Right lobe of liver (tissue), 6 donors: ENCODE measurements at regions not wholly inside any gene's neighbourhood (a gene's known extent, or its start where the extent isn't known, plus 50 kb on each side); places are given as distances from the start of the nearest gene placed in this dataset.

Experiments
- ATAC-seq, 4 donors: fragments of 200-7000 bp; cut with Tn5 transposase; one replicate each; pipeline ENCODE4 v1.9.1; 2020; ENCODE audit warnings: mild to moderate bottlenecking in 4 of 4, moderate library complexity in 4 of 4
- DNase-seq, 3 donors: peaks; one replicate each; pipeline ENCODE4 v3.0.0-alpha.2; 2020
- H3K27ac ChIP-seq, 3 donors: fragments of 200-600 bp; one replicate each; pipeline ENCODE4 v1.8.0; 2022
- H3K27me3 ChIP-seq, 2 donors: fragments of 200-600 bp; one replicate each; pipeline ENCODE4 v1.8.0; 2022
- H3K36me3 ChIP-seq, 4 donors: fragments of 200-600 bp; sonication (generic) in 1 of 4; one replicate each; pipeline versions ENCODE4 v1.5.1 to v1.8.0; 2017 to 2022; ENCODE audit warnings: control low read depth in 1 of 4
- H3K4me1 ChIP-seq, 4 donors: fragments of 200-600 bp; sonication (generic) in 1 of 4; one replicate each; pipeline versions ENCODE4 v1.5.1 to v1.8.0; 2017 to 2022; ENCODE audit warnings: control low read depth in 1 of 4
- H3K4me3 ChIP-seq, 3 donors: fragments of 200-600 bp; one replicate each; pipeline ENCODE4 v1.8.0; 2022
- H3K9me3 ChIP-seq, 4 donors: fragments of 200-600 bp; sonication (generic) in 1 of 4; one replicate each; pipeline versions ENCODE4 v1.5.1 to v1.8.0; 2017 to 2022; ENCODE audit warnings: control low read depth in 1 of 4
- POLR2A ChIP-seq: fragments of 450-650 bp; IDR thresholded peaks from one replicate; pipeline ENCODE4 v1.6.1; 2017; ENCODE audit warnings: antibody characterized with exemption, mild to moderate bottlenecking
- WGBS: methylation state at CpG from one replicate; pipeline ENCODE4 v1.1.6; 2018; ENCODE audit warnings: low coverage, low lambda C conversion rate; ENCODE audit not compliant: insufficient coverage; ENCODE audit errors: missing lambda C conversion rate; 5-methylcytosine and 5-hydroxymethylcytosine counted together
- intact Hi-C, 2 donors: fragments of 100-400 bp; cut with DNase I; formaldehyde crosslinking; loops; one replicate each; pipeline versions ENCODE4 v1.11.2 to v1.14.1; 2022
- TF ChIP-seq, protein P1 (sequence below), 4 donors: fragments of 200-600 bp in 3 of 4; fragments of 450-650 bp in 1 of 4; IDR thresholded peaks; one replicate each; pipeline versions ENCODE4 v1.5.1 to v1.8.0; 2016 to 2022; ENCODE audit warnings: antibody characterized with exemption in 4 of 4, mild to moderate bottlenecking in 2 of 4
- donor health status: DM: no; HTN: yes; CAD: no.
- donor health status: DM: no; HTN: no; CAD: no.
- donor health status: DM: no; HTN: no; CAD: no.
- donor health status: DM: no; HTN: yes; CAD: no.
- donor health status: DM: no; HTN: yes; CAD: no.

DNA sequence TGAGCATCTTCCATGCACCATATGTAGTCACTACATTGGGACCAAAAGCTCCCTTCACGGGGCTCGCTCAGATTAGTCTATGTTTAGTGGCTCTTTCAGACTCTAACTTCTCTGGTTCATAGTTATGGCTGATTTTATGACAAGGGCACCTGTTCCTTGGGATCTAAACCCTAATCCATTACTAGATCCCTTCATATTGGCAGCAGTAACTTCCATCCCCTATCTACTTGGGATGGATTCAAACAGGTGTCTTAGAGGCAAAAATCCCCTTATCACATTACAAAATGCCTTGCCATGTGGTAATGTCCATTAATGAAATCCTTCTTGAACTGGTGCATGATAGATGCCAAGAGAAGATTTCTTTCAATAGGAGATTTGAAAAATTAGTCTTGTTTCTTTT lies 96.7 kb upstream of the TP63 start:
- ATAC-seq = no peak
- no peaks in the 10 kb centered on the region for H3K9me3 ChIP-seq
- intact Hi-C loops = no loop called here
- H3K4me3 ChIP-seq = no peak overlapping the region
- H3K36me3 ChIP-seq = no peaks in the 10 kb centered on the region
- H3K27me3 ChIP-seq = no peaks in the 10 kb centered on the region
- H3K27ac ChIP-seq = no peak overlapping the region
- 80% methylated on average over 1 of the region's 2 CpGs for WGBS
- TF ChIP-seq, protein P1, sequence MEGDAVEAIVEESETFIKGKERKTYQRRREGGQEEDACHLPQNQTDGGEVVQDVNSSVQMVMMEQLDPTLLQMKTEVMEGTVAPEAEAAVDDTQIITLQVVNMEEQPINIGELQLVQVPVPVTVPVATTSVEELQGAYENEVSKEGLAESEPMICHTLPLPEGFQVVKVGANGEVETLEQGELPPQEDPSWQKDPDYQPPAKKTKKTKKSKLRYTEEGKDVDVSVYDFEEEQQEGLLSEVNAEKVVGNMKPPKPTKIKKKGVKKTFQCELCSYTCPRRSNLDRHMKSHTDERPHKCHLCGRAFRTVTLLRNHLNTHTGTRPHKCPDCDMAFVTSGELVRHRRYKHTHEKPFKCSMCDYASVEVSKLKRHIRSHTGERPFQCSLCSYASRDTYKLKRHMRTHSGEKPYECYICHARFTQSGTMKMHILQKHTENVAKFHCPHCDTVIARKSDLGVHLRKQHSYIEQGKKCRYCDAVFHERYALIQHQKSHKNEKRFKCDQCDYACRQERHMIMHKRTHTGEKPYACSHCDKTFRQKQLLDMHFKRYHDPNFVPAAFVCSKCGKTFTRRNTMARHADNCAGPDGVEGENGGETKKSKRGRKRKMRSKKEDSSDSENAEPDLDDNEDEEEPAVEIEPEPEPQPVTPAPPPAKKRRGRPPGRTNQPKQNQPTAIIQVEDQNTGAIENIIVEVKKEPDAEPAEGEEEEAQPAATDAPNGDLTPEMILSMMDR (IDR thresholded peaks at IDR 0.05) = no peak
- no peak for TF ChIP-seq POLR2A
- no peaks in the 10 kb centered on the region for H3K4me1 ChIP-seq
- no peak for DNase-seq

DNA sequence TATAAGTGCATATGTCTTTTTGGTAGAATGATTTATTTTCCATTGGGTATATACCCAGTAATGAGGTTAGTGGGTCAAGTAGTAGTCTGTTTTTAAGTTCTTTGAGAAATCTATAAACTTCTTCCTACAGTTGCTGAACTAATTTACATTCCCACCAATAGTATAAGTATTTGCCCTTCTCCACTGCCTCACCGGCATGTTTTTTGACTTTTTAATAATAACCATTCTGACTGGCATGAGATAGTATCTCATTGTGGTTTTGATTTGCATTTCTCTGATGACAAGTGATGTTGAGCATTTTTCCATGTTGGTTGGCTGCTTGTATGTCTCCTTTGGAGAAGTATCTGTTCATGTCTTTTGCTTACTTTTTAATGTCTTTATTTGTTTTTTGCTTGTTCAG lies 94.1 kb upstream of the TP63 start:
- ATAC-seq (no peak), DNase-seq (no peak)
- Histone ChIP-seq H3K27me3 (no peaks in the 10 kb centered on the region), H3K9me3 (no peaks in the 10 kb centered on the region), H3K36me3 (no peaks in the 10 kb centered on the region), H3K4me1 (no peaks in the 10 kb centered on the region), H3K27ac (no peak overlapping the region), H3K4me3 (no peak overlapping the region)
- no peak for TF ChIP-seq POLR2A
- TF ChIP-seq, protein P1 (IDR thresholded peaks at IDR 0.05) = no peak
- WGBS = 75% methylated on average over 1 of the region's 1 CpG
- intact Hi-C loops = no loop called here

DNA sequence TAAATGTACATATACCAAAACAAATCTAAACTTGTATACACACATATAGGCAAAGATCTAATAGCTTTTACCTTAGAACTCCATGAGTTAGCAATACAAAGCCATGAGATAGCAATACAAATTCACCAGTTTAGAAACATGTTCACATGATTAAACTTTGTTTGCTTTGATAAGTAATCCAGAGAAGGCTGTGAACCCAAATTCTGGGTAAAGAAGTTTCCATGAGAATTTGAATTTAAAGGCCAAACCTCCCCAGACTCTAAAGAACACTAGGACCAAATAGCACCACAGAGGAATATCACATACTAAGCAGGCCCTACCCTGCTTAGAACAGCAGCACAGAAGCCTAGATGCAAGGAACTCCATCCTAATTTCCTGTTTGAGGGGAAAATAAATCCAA lies 83.7 kb upstream of the TP63 start:
- intact Hi-C loops = no loop called here
- Histone ChIP-seq H3K36me3 (no peaks in the 10 kb centered on the region), H3K27ac (peak overlapping the region; percentile 29 to 90 (median 67)), H3K9me3 (peaks cover 0 to 4% (median 0%) of the 10 kb centered on the region in 4 donors), H3K27me3 (no peaks in the 10 kb centered on the region), H3K4me1 (peaks cover 0 to 12% (median 0%) of the 10 kb centered on the region in 4 donors), H3K4me3 (no peak overlapping the region)
- TF ChIP-seq, protein P1 (IDR thresholded peaks at IDR 0.05) = no peak
- no peak for TF ChIP-seq POLR2A
- DNase-seq (no peak), ATAC-seq (peak; percentile 69 to 84 (median 82))

DNA sequence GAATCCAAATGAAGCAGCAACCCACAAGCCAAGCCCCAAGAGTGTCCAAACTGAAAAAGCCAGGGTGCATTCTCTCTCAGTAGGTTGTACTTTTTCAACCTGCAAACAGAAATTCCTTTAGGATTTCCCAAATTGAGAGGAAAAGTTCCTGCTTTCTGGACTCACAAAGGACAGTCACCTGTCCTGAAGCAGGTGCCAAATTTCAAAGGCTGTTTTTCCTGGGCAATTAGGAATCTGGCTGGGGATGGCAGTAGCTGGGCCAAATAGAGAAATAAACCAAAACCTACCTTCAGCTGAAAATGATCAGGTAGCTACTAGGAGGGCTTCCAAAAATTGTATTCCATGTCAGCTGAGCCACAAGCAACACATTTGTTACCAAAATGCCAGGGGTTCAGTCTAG lies 83.1 kb upstream of the TP63 start:
- ATAC-seq = peak; percentile 77 to 83 (median 82)
- H3K4me3 ChIP-seq = no peak overlapping the region
- no peaks in the 10 kb centered on the region for H3K36me3 ChIP-seq
- intact Hi-C loops = no loop called here
- TF ChIP-seq, protein P1 (IDR thresholded peaks at IDR 0.05) = no peak
- TF ChIP-seq POLR2A = no peak
- peak overlapping the region; percentile 29 to 90 (median 67) for H3K27ac ChIP-seq
- no peaks in the 10 kb centered on the region for H3K27me3 ChIP-seq
- DNase-seq = peak in 1 of 3 donors; percentile 71
- peaks cover 0 to 4% (median 0%) of the 10 kb centered on the region in 4 donors for H3K9me3 ChIP-seq
- H3K4me1 ChIP-seq = peaks cover 0 to 12% (median 0%) of the 10 kb centered on the region in 4 donors

DNA sequence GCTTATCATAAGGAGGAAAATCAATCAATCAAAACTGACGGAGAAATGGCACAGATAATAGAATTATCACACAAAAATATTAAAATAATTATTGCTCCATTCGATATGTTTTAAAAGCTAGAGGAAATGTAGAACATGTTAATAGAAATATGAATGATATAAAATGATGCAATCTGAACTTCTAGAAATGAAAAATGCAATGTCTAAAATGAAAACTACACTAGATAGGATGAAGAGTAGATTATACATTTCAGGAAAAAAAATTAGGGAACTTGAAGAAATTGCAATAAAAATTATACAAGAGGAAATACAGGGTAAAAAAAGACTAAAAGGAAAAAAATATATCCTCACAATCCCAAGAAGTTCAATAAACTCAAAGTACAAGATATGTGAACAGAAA lies 80.2 kb upstream of the TP63 start:
- TF ChIP-seq POLR2A = no peak
- TF ChIP-seq, protein P1 (IDR thresholded peaks at IDR 0.05) = no peak
- H3K4me1 ChIP-seq = peaks cover 0 to 12% (median 0%) of the 10 kb centered on the region in 4 donors
- no peak overlapping the region for H3K27ac ChIP-seq
- WGBS = 32% methylated on average over 2 of the region's 2 CpGs
- no peak overlapping the region for H3K4me3 ChIP-seq
- intact Hi-C loops = no loop called here
- ATAC-seq = no peak
- no peaks in the 10 kb centered on the region for H3K27me3 ChIP-seq
- DNase-seq = no peak
- no peaks in the 10 kb centered on the region for H3K36me3 ChIP-seq
- peaks cover 0 to 4% (median 0%) of the 10 kb centered on the region in 4 donors for H3K9me3 ChIP-seq
